ENCODE measurements at regions not wholly inside any gene's neighbourhood (a gene's known extent, or its start where the extent isn't known, plus 50 kb on each side); places are given as distances from the start of the nearest gene placed in this dataset.

DNA sequence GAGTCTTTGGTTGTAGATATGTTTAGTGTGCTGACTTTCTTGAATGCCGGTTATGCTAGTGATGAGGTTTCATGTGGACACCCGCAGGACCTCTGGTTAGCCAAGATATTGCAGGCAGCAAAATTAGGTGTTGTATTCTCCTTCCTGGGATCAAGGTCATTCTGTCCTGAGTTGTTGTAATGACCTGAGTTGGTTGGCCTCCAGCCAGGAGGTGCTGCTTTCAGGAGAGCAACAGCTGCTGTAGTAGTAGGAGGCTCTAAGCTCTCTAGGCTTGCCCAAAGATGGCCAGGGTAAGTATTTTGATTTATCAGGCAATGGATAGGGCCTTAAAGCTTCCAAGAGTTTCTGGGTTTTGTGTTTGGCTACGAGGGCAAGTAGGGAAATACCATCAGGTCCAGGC lies 56.0 kb upstream of the BDKRB2 start:
- no peaks in the 10 kb centered on the region; a peak in 1 of 4 replicates for H3K27me3 ChIP-seq (replicated peaks in 1 of 2; ENCODE audit: control insufficient read depth in 2 of 2, insufficient read depth in 2 of 2, low read length in 1 of 2)
- ChIA-PET SMC1A (ENCODE audit: uncharacterized antibody, unreplicated experiment) (interaction anchor here (0.8 to 1.8 kb wide), 2 partner anchors 9 to 128 kb away, joined by 3 to 4 read pairs; no protein-coding TSS in a partner anchor), POLR2A (no interaction called here), RAD21 (ENCODE audit: unreplicated experiment) (no interaction called here), CTCF (interaction anchor here (0.7 to 0.9 kb wide), 2 partner anchors 112 to 667 kb away, joined by 3 read pairs; no protein-coding TSS in a partner anchor)
- no peak overlapping the region for H3K27ac ChIP-seq (ENCODE audit: control insufficient read depth, insufficient read depth)
- in situ Hi-C loops (cut with MboI), result no loop called here
- H2AFZ ChIP-seq (ENCODE audit: control insufficient read depth, low read depth, low read length), result no peak overlapping the region
- 51% methylated on average over 3 of the region's 3 CpGs for WGBS (ENCODE audit: insufficient coverage, insufficient replicate concordance, low lambda C conversion rate, missing lambda C conversion rate)
- H4K20me1 ChIP-seq (ENCODE audit: control insufficient read depth, insufficient read depth), result no peaks in the 10 kb centered on the region
- no peak overlapping the region for H3K4me3 ChIP-seq
- BruUV-seq (replicated peaks), result no TSS peak
- no peaks in the 10 kb centered on the region for H3K4me1 ChIP-seq (ENCODE audit: control insufficient read depth, insufficient read depth, low read length)
- no peak overlapping the region for H3K9ac ChIP-seq (ENCODE audit: control insufficient read depth, insufficient read depth, low read length)
- H3K9me3 ChIP-seq (replicated peaks; ENCODE audit: control insufficient read depth, insufficient read depth, low read length), result no peaks in the 10 kb centered on the region
- FAIRE-seq, result no peak
- H3K79me2 ChIP-seq (ENCODE audit: control insufficient read depth, insufficient read depth, low read length), result no peaks in the 10 kb centered on the region
- no peak overlapping the region for H3K4me2 ChIP-seq (ENCODE audit: control insufficient read depth, insufficient read depth)
- no peak for TF ChIP-seq ZBED1 (IDR thresholded peaks at IDR 0.05; ENCODE audit: borderline replicate concordance)
- no peak for TF ChIP-seq HCFC1 (IDR thresholded peaks at IDR 0.05; ENCODE audit: low read length)
- no peak for TF ChIP-seq POU2F2 (IDR thresholded peaks at IDR 0.05; ENCODE audit: borderline replicate concordance, low read depth, low read length)
- no peak for TF ChIP-seq DPF2 (IDR thresholded peaks at IDR 0.05)
- TF ChIP-seq CEBPZ (IDR thresholded peaks at IDR 0.05; ENCODE audit: low read depth, low read length), result no peak
- no peak for TF ChIP-seq BCL11A (IDR thresholded peaks at IDR 0.05; ENCODE audit: low read depth, low read length)
- TF ChIP-seq, protein P1, sequence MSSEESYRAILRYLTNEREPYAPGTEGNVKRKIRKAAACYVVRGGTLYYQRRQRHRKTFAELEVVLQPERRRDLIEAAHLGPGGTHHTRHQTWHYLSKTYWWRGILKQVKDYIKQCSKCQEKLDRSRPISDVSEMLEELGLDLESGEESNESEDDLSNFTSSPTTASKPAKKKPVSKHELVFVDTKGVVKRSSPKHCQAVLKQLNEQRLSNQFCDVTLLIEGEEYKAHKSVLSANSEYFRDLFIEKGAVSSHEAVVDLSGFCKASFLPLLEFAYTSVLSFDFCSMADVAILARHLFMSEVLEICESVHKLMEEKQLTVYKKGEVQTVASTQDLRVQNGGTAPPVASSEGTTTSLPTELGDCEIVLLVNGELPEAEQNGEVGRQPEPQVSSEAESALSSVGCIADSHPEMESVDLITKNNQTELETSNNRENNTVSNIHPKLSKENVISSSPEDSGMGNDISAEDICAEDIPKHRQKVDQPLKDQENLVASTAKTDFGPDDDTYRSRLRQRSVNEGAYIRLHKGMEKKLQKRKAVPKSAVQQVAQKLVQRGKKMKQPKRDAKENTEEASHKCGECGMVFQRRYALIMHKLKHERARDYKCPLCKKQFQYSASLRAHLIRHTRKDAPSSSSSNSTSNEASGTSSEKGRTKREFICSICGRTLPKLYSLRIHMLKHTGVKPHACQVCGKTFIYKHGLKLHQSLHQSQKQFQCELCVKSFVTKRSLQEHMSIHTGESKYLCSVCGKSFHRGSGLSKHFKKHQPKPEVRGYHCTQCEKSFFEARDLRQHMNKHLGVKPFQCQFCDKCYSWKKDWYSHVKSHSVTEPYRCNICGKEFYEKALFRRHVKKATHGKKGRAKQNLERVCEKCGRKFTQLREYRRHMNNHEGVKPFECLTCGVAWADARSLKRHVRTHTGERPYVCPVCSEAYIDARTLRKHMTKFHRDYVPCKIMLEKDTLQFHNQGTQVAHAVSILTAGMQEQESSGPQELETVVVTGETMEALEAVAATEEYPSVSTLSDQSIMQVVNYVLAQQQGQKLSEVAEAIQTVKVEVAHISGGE (CRISPR knock-in tag; IDR thresholded peaks at IDR 0.05), result no peak
- no peak for TF ChIP-seq SRF (IDR thresholded peaks at IDR 0.05; ENCODE audit: low read depth in 2 of 2, low read length in 2 of 2)
- no peak for TF ChIP-seq MEF2B (IDR thresholded peaks at IDR 0.05; ENCODE audit: partially characterized antibody, poor library complexity, severe bottlenecking)
- TF ChIP-seq RFX5 (IDR thresholded peaks at IDR 0.05; ENCODE audit: low read depth, low read length), result no peak
- no peak for TF ChIP-seq SMC3 (IDR thresholded peaks at IDR 0.05; ENCODE audit: borderline replicate concordance, low read length)
- no peak for TF ChIP-seq NFYA (IDR thresholded peaks at IDR 0.05; ENCODE audit: borderline replicate concordance, low read depth, low read length)
- TF ChIP-seq POLR2A (IDR thresholded peaks at IDR 0.05; ENCODE audit: low read depth, low read length), result no peak
- TF ChIP-seq TARDBP (IDR thresholded peaks at IDR 0.05; ENCODE audit: borderline replicate concordance), result no peak
- TF ChIP-seq ZNF592 (IDR thresholded peaks at IDR 0.05), result no peak
- TF ChIP-seq JUNB (IDR thresholded peaks at IDR 0.05), result no peak
- intact Hi-C loops (cut with micrococcal nuclease; ENCODE audit: unreplicated experiment), result no loop called here
- no peak for ATAC-seq
- no peak for DNase-seq (ENCODE audit: low read depth, low spot score)
- no peaks in the 10 kb centered on the region for H3K36me3 ChIP-seq (ENCODE audit: control insufficient read depth in 2 of 2, insufficient read depth in 2 of 2, low read length in 1 of 2)
